OCI-LY7 (cell line): ENCODE measurements at regions not wholly inside any gene's neighbourhood (a gene's known extent, or its start where the extent isn't known, plus 50 kb on each side); places are given as distances from the start of the nearest gene placed in this dataset.

Experiments used
- EZH2phosphoT487 ChIP-seq: fragments of 200-600 bp; sonication (generic); IDR thresholded peaks from 2 replicates; pipeline ENCODE4 v1.6.1; 2018; ENCODE audit warnings: low read depth, borderline replicate concordance, mild to moderate bottlenecking, mixed run types, antibody characterized with exemption, low read length, moderate library complexity, mixed read lengths
- TF ChIP-seq, protein P1 (sequence below): fragments of 200-600 bp; sonication (generic); conservative IDR thresholded peaks from 2 replicates; pipeline ENCODE4 v1.5.1; 2014; ENCODE audit warnings: mild to moderate bottlenecking, antibody characterized with exemption, low read length, moderate library complexity, mixed read lengths

DNA sequence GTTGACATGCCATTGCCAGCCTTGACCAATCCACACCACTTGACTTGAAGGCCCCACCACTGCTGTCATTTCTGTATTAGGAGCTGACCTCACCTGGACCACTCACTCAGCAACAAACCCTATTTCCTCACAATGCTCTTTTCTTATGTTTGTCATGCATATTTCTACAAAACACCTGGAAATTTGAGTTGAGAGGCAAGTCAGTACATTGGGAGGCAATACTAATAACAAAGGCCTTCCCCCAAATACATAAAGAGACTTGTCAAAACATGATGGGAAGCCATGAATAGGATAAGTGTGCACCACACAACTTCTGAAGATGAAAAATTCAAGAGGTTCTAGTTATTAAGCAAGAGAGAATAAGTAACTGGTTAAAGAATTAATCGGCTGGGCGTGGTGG lies 77.9 kb upstream of the POU2AF2 start:
- no peak for TF ChIP-seq EZH2phosphoT487
- TF ChIP-seq, protein P1, sequence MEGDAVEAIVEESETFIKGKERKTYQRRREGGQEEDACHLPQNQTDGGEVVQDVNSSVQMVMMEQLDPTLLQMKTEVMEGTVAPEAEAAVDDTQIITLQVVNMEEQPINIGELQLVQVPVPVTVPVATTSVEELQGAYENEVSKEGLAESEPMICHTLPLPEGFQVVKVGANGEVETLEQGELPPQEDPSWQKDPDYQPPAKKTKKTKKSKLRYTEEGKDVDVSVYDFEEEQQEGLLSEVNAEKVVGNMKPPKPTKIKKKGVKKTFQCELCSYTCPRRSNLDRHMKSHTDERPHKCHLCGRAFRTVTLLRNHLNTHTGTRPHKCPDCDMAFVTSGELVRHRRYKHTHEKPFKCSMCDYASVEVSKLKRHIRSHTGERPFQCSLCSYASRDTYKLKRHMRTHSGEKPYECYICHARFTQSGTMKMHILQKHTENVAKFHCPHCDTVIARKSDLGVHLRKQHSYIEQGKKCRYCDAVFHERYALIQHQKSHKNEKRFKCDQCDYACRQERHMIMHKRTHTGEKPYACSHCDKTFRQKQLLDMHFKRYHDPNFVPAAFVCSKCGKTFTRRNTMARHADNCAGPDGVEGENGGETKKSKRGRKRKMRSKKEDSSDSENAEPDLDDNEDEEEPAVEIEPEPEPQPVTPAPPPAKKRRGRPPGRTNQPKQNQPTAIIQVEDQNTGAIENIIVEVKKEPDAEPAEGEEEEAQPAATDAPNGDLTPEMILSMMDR: no peak
